Astrocyte of the spinal cord (primary cell): ENCODE measurements at regions not wholly inside any gene's neighbourhood (a gene's known extent, or its start where the extent isn't known, plus 50 kb on each side); places are given as distances from the start of the nearest gene placed in this dataset.

Source experiments
- DNase-seq: peaks from one replicate; pipeline ENCODE4 v3.0.0; 2011; ENCODE audit warnings: low read depth, low spot score
- H3K4me3 ChIP-seq: 2 replicates; pipeline ENCODE4 v1.5.1; 2011; ENCODE audit warnings: low read depth, mild to moderate bottlenecking, low read length, moderate library complexity
- CTCF ChIP-seq: IDR thresholded peaks from 2 replicates; pipeline ENCODE4 v1.5.1; 2012; ENCODE audit warnings: low read depth, mild to moderate bottlenecking, low read length, inconsistent platforms
- in situ Hi-C: cut with HindIII; loops from 2 replicates; pipeline ENCODE4 v1.10.0; 2017; ENCODE audit warnings: low sequenced_read_pairs

GRCh38 chr6:22621701-22622100, 52.3 kb downstream of the HDGFL1 start:
- in situ Hi-C loops = no loop called here
- H3K4me3 ChIP-seq = no peak overlapping the region
- DNase-seq = no peak
- TF ChIP-seq CTCF = no peak

GRCh38 chr6:22622351-22622750, 53.0 kb downstream of the HDGFL1 start:
- DNase-seq = no peak
- H3K4me3 ChIP-seq = no peak overlapping the region
- TF ChIP-seq CTCF = no peak
- in situ Hi-C loops = no loop called here

GRCh38 chr6:22622813-22623212, 53.4 kb downstream of the HDGFL1 start:
- in situ Hi-C loops = no loop called here
- DNase-seq = no peak
- H3K4me3 ChIP-seq = no peak overlapping the region
- no peak for TF ChIP-seq CTCF

- no peak overlapping the region for H3K4me3 ChIP-seq
- in situ Hi-C loops = no loop called here
- DNase-seq = no peak
- no peak for TF ChIP-seq CTCF
Measured at GRCh38 chr6:22627644-22628043, 58.3 kb downstream of the HDGFL1 start.

GRCh38 chr6:22631091-22631490, 61.7 kb downstream of the HDGFL1 start:
- no peak overlapping the region for H3K4me3 ChIP-seq
- no peak for TF ChIP-seq CTCF
- DNase-seq = peak; percentile 38
- in situ Hi-C loops = no loop called here

- in situ Hi-C loops = no loop called here
- no peak overlapping the region for H3K4me3 ChIP-seq
- no peak for DNase-seq
- no peak for TF ChIP-seq CTCF
Measured at GRCh38 chr6:22632581-22633145, 63.3 kb downstream of the HDGFL1 start.

GRCh38 chr6:22636452-22636851, 67.1 kb downstream of the HDGFL1 start:
- H3K4me3 ChIP-seq = no peak overlapping the region
- DNase-seq = no peak
- TF ChIP-seq CTCF = no peak
- in situ Hi-C loops = no loop called here
